OCI-LY3 (cell line): ENCODE measurements at regions not wholly inside any gene's neighbourhood (a gene's known extent, or its start where the extent isn't known, plus 50 kb on each side); places are given as distances from the start of the nearest gene placed in this dataset.

Experiments used
- CTCF ChIP-seq: fragments of 200-600, 300-600 bp; sonication (generic); IDR thresholded peaks from 2 replicates; pipeline ENCODE4 v1.5.1; 2014; ENCODE audit warnings: antibody characterized with exemption, low read length, low read depth
- EZH2phosphoT487 ChIP-seq: fragments of 200-600 bp; shearing (Covaris generic); IDR thresholded peaks from 2 replicates; pipeline ENCODE4 v1.6.1; 2018; ENCODE audit warnings: antibody characterized with exemption, mixed run types, low read depth

GRCh38 chr5:72658161-72658560 lies 151.0 kb upstream of the ZNF366 start:
- no peak for TF ChIP-seq CTCF
- TF ChIP-seq EZH2phosphoT487, result no peak
